ENCODE measurements at regions not wholly inside any gene's neighbourhood (a gene's known extent, or its start where the extent isn't known, plus 50 kb on each side); places are given as distances from the start of the nearest gene placed in this dataset.
"Not testable (repeated sequence)": the region's sequence is repeated elsewhere in the genome, so short reads cannot be mapped to it uniquely, and the experiment has no call there.

GRCh38 chr6:132043148-132043547 lies 92.0 kb upstream of the CCN2 start:
- no peak overlapping the region for H3K9ac ChIP-seq (ENCODE audit: low read depth, low read length)
- no peak overlapping the region for H3K4me3 ChIP-seq (ENCODE audit: low read length)
- H3K4me1 ChIP-seq (ENCODE audit: control insufficient read depth, insufficient read depth, low read length): no peaks in the 10 kb centered on the region
- no peaks in the 10 kb centered on the region for H3K27me3 ChIP-seq (ENCODE audit: control insufficient read depth, insufficient read depth, low read length)
- no peaks in the 10 kb centered on the region for H3K9me3 ChIP-seq (replicated peaks; ENCODE audit: low read length)
- no peak overlapping the region for H3K4me2 ChIP-seq (ENCODE audit: low read length)
- H3K36me3 ChIP-seq (ENCODE audit: insufficient read depth, low read length): no peaks in the 10 kb centered on the region

- Histone ChIP-seq H3K4me2 (ENCODE audit: low read length) (no peak overlapping the region), H3K36me3 (ENCODE audit: insufficient read depth, low read length) (no peaks in the 10 kb centered on the region), H3K4me3 (ENCODE audit: low read length) (no peak overlapping the region), H3K27me3 (ENCODE audit: control insufficient read depth, insufficient read depth, low read length) (no peaks in the 10 kb centered on the region), H3K9me3 (replicated peaks; ENCODE audit: low read length) (no peaks in the 10 kb centered on the region), H3K9ac (ENCODE audit: low read depth, low read length) (no peak overlapping the region), H3K4me1 (ENCODE audit: control insufficient read depth, insufficient read depth, low read length) (no peaks in the 10 kb centered on the region)
Observed at GRCh38 chr6:132041706-132042105, 90.5 kb upstream of the CCN2 start.

GRCh38 chr6:132028029-132028428 lies 76.9 kb upstream of the CCN2 start:
- Histone ChIP-seq H3K36me3 (ENCODE audit: insufficient read depth, low read length) (no peaks in the 10 kb centered on the region), H3K9me3 (replicated peaks; ENCODE audit: low read length) (no peaks in the 10 kb centered on the region), H3K4me1 (ENCODE audit: control insufficient read depth, insufficient read depth, low read length) (no peaks in the 10 kb centered on the region), H3K4me2 (ENCODE audit: low read length) (no peak overlapping the region), H3K4me3 (ENCODE audit: low read length) (no peak overlapping the region), H3K9ac (ENCODE audit: low read depth, low read length) (no peak overlapping the region), H3K27me3 (ENCODE audit: control insufficient read depth, insufficient read depth, low read length) (no peaks in the 10 kb centered on the region)

GRCh38 chr6:132025468-132025867 lies 74.3 kb upstream of the CCN2 start:
- Histone ChIP-seq H3K4me2 (ENCODE audit: low read length) (no peak overlapping the region), H3K9ac (ENCODE audit: low read depth, low read length) (no peak overlapping the region), H3K27me3 (ENCODE audit: control insufficient read depth, insufficient read depth, low read length) (no peaks in the 10 kb centered on the region), H3K4me3 (ENCODE audit: low read length) (no peak overlapping the region), H3K9me3 (replicated peaks; ENCODE audit: low read length) (no peaks in the 10 kb centered on the region), H3K36me3 (ENCODE audit: insufficient read depth, low read length) (no peaks in the 10 kb centered on the region), H3K4me1 (ENCODE audit: control insufficient read depth, insufficient read depth, low read length) (peaks cover 18% of the 10 kb centered on the region)

GRCh38 chr6:132023490-132023889 lies 72.3 kb upstream of the CCN2 start:
- Histone ChIP-seq H3K4me2 (ENCODE audit: low read length) (no peak overlapping the region), H3K4me1 (ENCODE audit: control insufficient read depth, insufficient read depth, low read length) (peaks cover 26% of the 10 kb centered on the region), H3K4me3 (ENCODE audit: low read length) (no peak overlapping the region), H3K36me3 (ENCODE audit: insufficient read depth, low read length) (no peaks in the 10 kb centered on the region), H3K9ac (ENCODE audit: low read depth, low read length) (no peak overlapping the region), H3K27me3 (ENCODE audit: control insufficient read depth, insufficient read depth, low read length) (no peaks in the 10 kb centered on the region), H3K9me3 (replicated peaks; ENCODE audit: low read length) (no peaks in the 10 kb centered on the region)

GRCh38 chr6:132021552-132022375 lies 70.6 kb upstream of the CCN2 start:
- Histone ChIP-seq H3K4me2 (ENCODE audit: low read length) (no peak overlapping the region), H3K36me3 (ENCODE audit: insufficient read depth, low read length) (no peaks in the 10 kb centered on the region), H3K4me1 (ENCODE audit: control insufficient read depth, insufficient read depth, low read length) (peaks cover 26% of the 10 kb centered on the region), H3K27me3 (ENCODE audit: control insufficient read depth, insufficient read depth, low read length) (no peaks in the 10 kb centered on the region), H3K9me3 (replicated peaks; ENCODE audit: low read length) (no peaks in the 10 kb centered on the region), H3K4me3 (ENCODE audit: low read length) (peak overlapping the region; percentile 27), H3K9ac (ENCODE audit: low read depth, low read length) (no peak overlapping the region)

GRCh38 chr6:132020918-132021317 lies 69.7 kb upstream of the CCN2 start:
- not testable (repeated sequence) for H3K9me3 ChIP-seq (replicated peaks; ENCODE audit: low read length); H3K36me3 ChIP-seq (ENCODE audit: insufficient read depth, low read length); H3K27me3 ChIP-seq (ENCODE audit: control insufficient read depth, insufficient read depth, low read length); H3K4me3 ChIP-seq (ENCODE audit: low read length)
- peak overlapping the region; percentile 77 for H3K9ac ChIP-seq (ENCODE audit: low read depth, low read length)
- H3K4me2 ChIP-seq (ENCODE audit: low read length): peak overlapping the region; percentile 16
- peaks cover 26% of the 10 kb centered on the region for H3K4me1 ChIP-seq (ENCODE audit: control insufficient read depth, insufficient read depth, low read length)

GRCh38 chr6:132020138-132020581 lies 69.0 kb upstream of the CCN2 start:
- Histone ChIP-seq H3K4me3 (ENCODE audit: low read length) (no peak overlapping the region), H3K9me3 (replicated peaks; ENCODE audit: low read length) (no peaks in the 10 kb centered on the region), H3K4me2 (ENCODE audit: low read length) (peak overlapping the region; percentile 64), H3K9ac (ENCODE audit: low read depth, low read length) (peak overlapping the region; percentile 77), H3K27me3 (ENCODE audit: control insufficient read depth, insufficient read depth, low read length) (no peaks in the 10 kb centered on the region), H3K36me3 (ENCODE audit: insufficient read depth, low read length) (no peaks in the 10 kb centered on the region), H3K4me1 (ENCODE audit: control insufficient read depth, insufficient read depth, low read length) (peaks cover 26% of the 10 kb centered on the region)

GRCh38 chr6:132019586-132019985 lies 68.4 kb upstream of the CCN2 start:
- H3K9me3 ChIP-seq (replicated peaks; ENCODE audit: low read length): no peaks in the 10 kb centered on the region
- H3K9ac ChIP-seq (ENCODE audit: low read depth, low read length): peak overlapping the region; percentile 77
- no peaks in the 10 kb centered on the region for H3K27me3 ChIP-seq (ENCODE audit: control insufficient read depth, insufficient read depth, low read length)
- no peak overlapping the region for H3K4me3 ChIP-seq (ENCODE audit: low read length)
- H3K36me3 ChIP-seq (ENCODE audit: insufficient read depth, low read length): no peaks in the 10 kb centered on the region
- H3K4me1 ChIP-seq (ENCODE audit: control insufficient read depth, insufficient read depth, low read length): peaks cover 26% of the 10 kb centered on the region
- peak overlapping the region; percentile 64 for H3K4me2 ChIP-seq (ENCODE audit: low read length)

- H3K9me3 ChIP-seq (replicated peaks; ENCODE audit: low read length): no peaks in the 10 kb centered on the region
- H3K4me3 ChIP-seq (ENCODE audit: low read length): no peak overlapping the region
- H3K36me3 ChIP-seq (ENCODE audit: insufficient read depth, low read length): no peaks in the 10 kb centered on the region
- H3K27me3 ChIP-seq (ENCODE audit: control insufficient read depth, insufficient read depth, low read length): no peaks in the 10 kb centered on the region
- no peak overlapping the region for H3K4me2 ChIP-seq (ENCODE audit: low read length)
- no peak overlapping the region for H3K9ac ChIP-seq (ENCODE audit: low read depth, low read length)
- peaks cover 26% of the 10 kb centered on the region for H3K4me1 ChIP-seq (ENCODE audit: control insufficient read depth, insufficient read depth, low read length)
Observed at GRCh38 chr6:132017942-132018341, 66.8 kb upstream of the CCN2 start.

- Histone ChIP-seq H3K9ac (ENCODE audit: low read depth, low read length) (no peak overlapping the region), H3K36me3 (ENCODE audit: insufficient read depth, low read length) (no peaks in the 10 kb centered on the region), H3K4me2 (ENCODE audit: low read length) (no peak overlapping the region), H3K27me3 (ENCODE audit: control insufficient read depth, insufficient read depth, low read length) (no peaks in the 10 kb centered on the region), H3K4me1 (ENCODE audit: control insufficient read depth, insufficient read depth, low read length) (peaks cover 18% of the 10 kb centered on the region), H3K9me3 (replicated peaks; ENCODE audit: low read length) (no peaks in the 10 kb centered on the region), H3K4me3 (ENCODE audit: low read length) (no peak overlapping the region)
Observed at GRCh38 chr6:132016396-132016795, 65.2 kb upstream of the CCN2 start.

- Histone ChIP-seq H3K36me3 (ENCODE audit: insufficient read depth, low read length) (no peaks in the 10 kb centered on the region), H3K27me3 (ENCODE audit: control insufficient read depth, insufficient read depth, low read length) (no peaks in the 10 kb centered on the region), H3K4me2 (ENCODE audit: low read length) (no peak overlapping the region), H3K9me3 (replicated peaks; ENCODE audit: low read length) (no peaks in the 10 kb centered on the region), H3K4me3 (ENCODE audit: low read length) (no peak overlapping the region), H3K4me1 (ENCODE audit: control insufficient read depth, insufficient read depth, low read length) (peaks cover 8% of the 10 kb centered on the region), H3K9ac (ENCODE audit: low read depth, low read length) (no peak overlapping the region)
Observed at GRCh38 chr6:132011582-132011981, 60.4 kb upstream of the CCN2 start.

Measured in skeletal muscle satellite cell (primary cell).